K562 (cell line): ENCODE measurements at regions not wholly inside any gene's neighbourhood (a gene's known extent, or its start where the extent isn't known, plus 50 kb on each side); places are given as distances from the start of the nearest gene placed in this dataset.
"Not testable (repeated sequence)": the region's sequence is repeated elsewhere in the genome, so short reads cannot be mapped to it uniquely, and the experiment has no call there.

Experiments
- ATAC-seq: fragments of 200-7000 bp; cut with Tn5 transposase; 3 replicates; pipeline ENCODE4 v1.9.1; 2020; ENCODE audit warnings: moderate library complexity
- BruUV-seq: library from RNA; stranded (reverse); fragments of 400-500 nt; replicated peaks from 2 replicates; lab custom pipeline; 2021; lab: Mats Ljungman, UMichigan
- CTCF ChIA-PET: fragments of 300-600 bp; formaldehyde crosslinking; extraction: SDS; loops from one replicate; lab custom pipeline; 2021; ENCODE audit warnings: low intra/inter-chr PET ratio; lab: Yijun Ruan, JAX
- POLR2A ChIA-PET: fragments of 300-600, 350-650 bp; sonication (Branson Sonifier 250); formaldehyde crosslinking; extraction: SDS; loops from one replicate; lab custom pipeline; 2021; ENCODE audit warnings: antibody characterized with exemption, inconsistent platforms; lab: Yijun Ruan, JAX
- DNase-seq, 4 experiments: peaks; one replicate each; pipeline versions ENCODE4 v3.0.0 to v3.0.0-alpha.2; 2011 to 2018; ENCODE audit warnings: low spot score in 3 of 4, mixed read lengths in 3 of 4; ENCODE audit errors: extremely low read depth in 1 of 4
- FAIRE-seq: peaks from 2 replicates; lab custom pipeline; 2011; peaks lifted over from hg19 to GRCh38; lab: Jason Lieb, UNC
- H2AFZ ChIP-seq: 2 replicates; pipeline ENCODE4 v1.6.0; 2011; ENCODE audit warnings: low read depth, low read length, control low read depth, inconsistent platforms
- H3K27ac ChIP-seq: fragments of 200-600 bp; 3 replicates; pipeline ENCODE4 v1.8.0; 2011; ENCODE audit warnings: low read depth, mild to moderate bottlenecking, control low read depth, inconsistent platforms, low read length, moderate library complexity, mixed read lengths; ENCODE audit errors: extremely low read depth
- H3K27me3 ChIP-seq, 2 experiments: fragments of 300-600 bp in 1 of 2; 2 replicates in 1 of 2; 3 replicates in 1 of 2; pipeline versions ENCODE4 v1.6.0 to v1.8.0; 2011; ENCODE audit warnings: inconsistent platforms in 2 of 2, low read length in 2 of 2, mild to moderate bottlenecking in 1 of 2, mixed read lengths in 1 of 2, moderate library complexity in 1 of 2; ENCODE audit not compliant: control insufficient read depth in 2 of 2, insufficient read depth in 2 of 2
- H3K36me3 ChIP-seq: fragments of 300-600 bp; 3 replicates; pipeline ENCODE4 v1.8.0; 2011; ENCODE audit warnings: mild to moderate bottlenecking, low read length, inconsistent platforms; ENCODE audit not compliant: control insufficient read depth, insufficient read depth
- H3K4me1 ChIP-seq, 2 experiments: fragments of 200-600 bp in 1 of 2; replicated peaks in 1 of 2; 2 replicates in 1 of 2; 3 replicates in 1 of 2; pipeline versions ENCODE4 v1.5.1 to v1.8.0; 2011; ENCODE audit warnings: inconsistent platforms in 2 of 2, low read length in 2 of 2, mild to moderate bottlenecking in 1 of 2, mixed read lengths in 1 of 2, moderate library complexity in 1 of 2; ENCODE audit not compliant: control insufficient read depth in 2 of 2, insufficient read depth in 2 of 2
- H3K4me2 ChIP-seq: 2 replicates; pipeline ENCODE4 v1.6.1; 2011; ENCODE audit warnings: low read length, control low read depth, inconsistent platforms, mixed read lengths; ENCODE audit not compliant: insufficient read depth
- H3K4me3 ChIP-seq: fragments of 200-600 bp; sonication (generic), shearing (Covaris generic); 2 replicates; pipeline ENCODE4 v1.5.1; 2016; ENCODE audit warnings: control low read depth, inconsistent platforms
- H3K79me2 ChIP-seq: fragments of 200-600 bp; 3 replicates; pipeline ENCODE4 v1.8.0; 2011; ENCODE audit warnings: low read length, inconsistent platforms; ENCODE audit not compliant: control insufficient read depth, insufficient read depth
- H3K9ac ChIP-seq, 2 experiments: 2 replicates each; pipeline versions ENCODE4 v1.6.0 to v1.6.1; 2011; ENCODE audit warnings: low read depth in 2 of 2, low read length in 2 of 2, control low read depth in 1 of 2, inconsistent platforms in 1 of 2, mild to moderate bottlenecking in 1 of 2, mixed read lengths in 1 of 2; ENCODE audit not compliant: insufficient read depth in 1 of 2
- H3K9me1 ChIP-seq: one replicate; pipeline ENCODE4 v1.6.0; 2011; ENCODE audit warnings: inconsistent platforms, mild to moderate bottlenecking, low read length, moderate library complexity; ENCODE audit not compliant: control insufficient read depth, insufficient read depth
- H3K9me3 ChIP-seq: replicated peaks from 2 replicates; pipeline ENCODE4 v1.5.1; 2011; ENCODE audit warnings: low read depth, low read length, inconsistent platforms; ENCODE audit not compliant: control insufficient read depth, insufficient read depth
- H4K20me1 ChIP-seq: replicated peaks from 2 replicates; pipeline ENCODE4 v1.6.1; 2011; ENCODE audit warnings: low read length, inconsistent platforms, mixed read lengths; ENCODE audit not compliant: control insufficient read depth, insufficient read depth
- ADNP ChIP-seq: fragments of 200-800 bp; sonication (Bioruptor generic); IDR thresholded peaks from 2 replicates; pipeline ENCODE4 v1.6.1; 2016; ENCODE audit warnings: missing genetic modification characterization, missing compliant biosample characterization
- CBX1 ChIP-seq: sonication (generic); IDR thresholded peaks from 2 replicates; pipeline ENCODE4 v1.6.1; 2016; ENCODE audit warnings: antibody characterized with exemption, low read depth, mild to moderate bottlenecking
- EP300 ChIP-seq: IDR thresholded peaks from 2 replicates; pipeline ENCODE4 v1.6.1; 2012; ENCODE audit warnings: low read length, improper control_type of control experiment
- HEY1 ChIP-seq: fragments of 250-450 bp; sonication (Bioruptor Pico); IDR thresholded peaks from 2 replicates; pipeline ENCODE4 v1.5.0; 2020; ENCODE audit warnings: mild to moderate bottlenecking, moderate library complexity, borderline replicate concordance
- TSC22D4 ChIP-seq: fragments of 450-650 bp; IDR thresholded peaks from 2 replicates; pipeline ENCODE4 v1.6.1; 2016; ENCODE audit warnings: missing genetic modification characterization, missing biosample characterization, control low read depth
- WGBS: fragments of 100-300 bp; shearing (Covaris generic); methylation state at CpG from one replicate; pipeline ENCODE4 v1.1.6; 2016; ENCODE audit warnings: low coverage, mixed read lengths; ENCODE audit not compliant: insufficient coverage; ENCODE audit errors: missing lambda C conversion rate; 5-methylcytosine and 5-hydroxymethylcytosine counted together
- in situ Hi-C: fragments of 300-500 bp; cut with MboI; formaldehyde crosslinking; loops from 4 replicates; pipeline ENCODE4 v1.15.0; 2018; ENCODE audit warnings: inconsistent platforms, mixed read lengths
- intact Hi-C: fragments of 100-400 bp; cut with micrococcal nuclease; formaldehyde crosslinking; loops from 2 replicates; pipeline ENCODE4 v1.14.2; 2022

GRCh38 chr16:87124405-87124804 lies 192.8 kb downstream of the C16orf95 start:
- H3K79me2 ChIP-seq, POLR2A ChIA-PET: not testable (repeated sequence)
- H3K27me3 ChIP-seq: peaks cover 7 to 73% of the 10 kb centered on the region in 2 experiments; a peak in 3 of 5 replicates

GRCh38 chr16:87125206-87126155 lies 191.7 kb downstream of the C16orf95 start:
- CTCF ChIA-PET: no interaction called here
- Histone ChIP-seq H3K27me3 (peaks cover 0 to 63% of the 10 kb centered on the region in 2 experiments; a peak in 3 of 5 replicates), H3K4me2 (no peak overlapping the region), H3K9ac (0 out of 4 replicates have a peak overlapping the region, but pooled peaks of 1 of the 2 experiments have one; percentile 58), H3K4me1 (peaks cover 0 to 7% of the 10 kb centered on the region in 2 experiments; a peak in 2 of 5 replicates), H3K27ac (no peak overlapping the region), H3K36me3 (no peaks in the 10 kb centered on the region), H4K20me1 (no peaks in the 10 kb centered on the region), H2AFZ (no peak overlapping the region), H3K9me3 (no peaks in the 10 kb centered on the region), H3K79me2 (no peaks in the 10 kb centered on the region), H3K9me1 (no peaks in the 10 kb centered on the region), H3K4me3 (no peak overlapping the region)
- ATAC-seq (no peak), FAIRE-seq (no peak), DNase-seq (no peak)
- intact Hi-C loops (no loop called here), in situ Hi-C loops (no loop called here)
- no TSS peak for BruUV-seq
- TF ChIP-seq EP300 (no peak), HEY1 (CRISPR knock-in tag) (no peak)
- POLR2A ChIA-PET: interaction anchor here (1.7 kb wide), 1 partner anchor 17 kb away, joined by 6 read pairs; no protein-coding TSS in a partner anchor
- 13% methylated on average over 38 of the region's 38 CpGs for WGBS

More at GRCh38 chr16:87124405-87124804, 192.8 kb downstream of the C16orf95 start:
- H3K36me3 ChIP-seq, H3K4me2 ChIP-seq, BruUV-seq, H3K27ac ChIP-seq, ATAC-seq, H3K9ac ChIP-seq, CTCF ChIA-PET, H3K4me3 ChIP-seq, H2AFZ ChIP-seq, H4K20me1 ChIP-seq, DNase-seq, in situ Hi-C loops, intact Hi-C loops, H3K9me3 ChIP-seq, H3K4me1 ChIP-seq, H3K9me1 ChIP-seq: not testable (repeated sequence)
- TF ChIP-seq TSC22D4 (tag) (0 out of 2 replicates have a peak, but pooled peaks have one; percentile 35), CBX1 (peak; percentile 12; the same call in 1 of the 2 replicates), ADNP (tag) (0 out of 2 replicates have a peak, but pooled peaks have one; percentile 34)
- peak; percentile 88 for FAIRE-seq
- 73% methylated on average over 8 of the region's 9 CpGs for WGBS
